ENCODE measurements at regions not wholly inside any gene's neighbourhood (a gene's known extent, or its start where the extent isn't known, plus 50 kb on each side); places are given as distances from the start of the nearest gene placed in this dataset.

DNA sequence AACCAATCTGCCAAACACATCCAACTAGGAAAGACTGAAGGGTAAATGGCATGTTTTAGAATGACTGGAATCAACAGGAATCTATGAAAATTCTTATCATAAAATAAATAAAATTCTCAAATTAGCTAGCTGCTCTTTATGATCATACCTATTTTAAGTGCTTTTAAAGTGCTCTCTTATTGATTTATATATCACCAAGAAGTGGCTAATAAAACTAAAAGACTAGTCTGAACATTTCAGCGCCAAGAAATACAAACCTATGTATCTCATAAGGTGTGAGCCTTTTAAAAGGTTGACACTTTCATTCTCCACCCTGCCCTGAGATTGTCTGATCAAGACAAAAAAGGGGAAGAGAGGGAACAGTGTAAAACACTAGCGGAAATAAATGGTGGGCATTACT, 136.8 kb upstream of the ARHGAP42 start:
- no peak for DNase-seq
- no peaks in the 10 kb centered on the region for H3K27me3 Mint-ChIP-seq
- H3K36me3 Mint-ChIP-seq (ENCODE audit: low read depth) = no peaks in the 10 kb centered on the region
- no peak overlapping the region for H3K27ac Mint-ChIP-seq
- no peaks in the 10 kb centered on the region for H3K9me3 ChIP-seq (ENCODE audit: control insufficient read depth, low read length, poor library complexity, severe bottlenecking)
- no peaks in the 10 kb centered on the region for H3K4me1 Mint-ChIP-seq
- H3K4me3 Mint-ChIP-seq = no peak overlapping the region
- ATAC-seq = no peak

DNA sequence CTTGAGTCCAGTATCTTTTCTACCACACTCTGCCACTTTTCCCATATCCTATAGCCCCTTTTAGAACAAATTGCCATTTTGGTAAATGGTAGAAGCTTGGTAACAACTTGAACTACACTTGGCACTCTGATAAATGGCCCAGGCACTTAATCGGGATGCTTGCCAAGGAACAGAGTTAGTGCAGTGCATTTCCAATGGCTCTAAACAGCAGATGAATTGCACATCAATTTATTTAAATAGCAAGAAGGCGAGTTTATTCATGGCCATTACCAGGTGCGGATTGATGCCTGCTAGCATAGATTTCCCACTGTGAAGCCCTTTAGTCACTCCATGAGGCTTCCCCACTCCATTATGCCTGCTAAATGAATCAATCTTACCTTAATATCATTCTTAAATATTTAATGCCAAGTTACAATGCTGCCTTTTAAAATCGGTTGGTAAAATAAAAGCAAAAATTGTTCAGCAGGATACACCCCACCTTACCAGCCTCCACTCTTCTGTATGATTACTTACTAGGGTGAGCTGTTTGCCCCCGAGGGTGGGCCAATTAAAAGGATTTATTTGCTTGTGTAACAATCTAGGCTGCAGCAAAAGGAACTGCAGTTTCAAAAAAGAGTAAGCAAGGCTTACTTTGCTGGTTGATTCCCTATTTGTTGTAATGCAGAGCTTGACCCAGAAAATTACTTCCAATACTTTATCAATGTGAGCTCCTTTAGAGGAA, 136.0 kb upstream of the ARHGAP42 start:
- no peaks in the 10 kb centered on the region for H3K36me3 Mint-ChIP-seq (ENCODE audit: low read depth)
- no peaks in the 10 kb centered on the region for H3K27me3 Mint-ChIP-seq
- no peak overlapping the region for H3K27ac Mint-ChIP-seq

DNA sequence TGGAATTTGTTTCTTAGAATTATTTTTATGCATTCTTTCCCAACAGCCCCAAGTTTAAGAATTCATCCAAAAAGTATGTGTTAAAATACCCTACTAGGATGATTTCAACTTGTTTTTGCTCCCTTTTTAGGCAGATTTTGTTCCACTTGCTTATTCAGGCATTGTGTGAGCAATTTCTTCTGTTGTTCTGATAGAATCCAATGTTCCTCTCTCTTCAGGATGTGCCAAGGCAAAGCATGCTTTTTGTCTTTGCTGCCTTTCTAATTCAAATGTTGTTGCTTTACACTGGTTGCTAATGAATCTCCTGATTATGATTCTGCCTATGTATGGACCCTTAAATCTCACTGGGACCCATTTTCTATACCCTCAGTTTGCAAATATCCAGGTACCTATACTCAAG, 131.2 kb upstream of the ARHGAP42 start:
- no peak for DNase-seq
- Mint-ChIP-seq H3K27me3 (no peaks in the 10 kb centered on the region), H3K27ac (no peak overlapping the region), H3K36me3 (ENCODE audit: low read depth) (no peaks in the 10 kb centered on the region), H3K4me3 (no peak overlapping the region), H3K4me1 (no peaks in the 10 kb centered on the region)
- H3K9me3 ChIP-seq (ENCODE audit: control insufficient read depth, low read length, poor library complexity, severe bottlenecking) = no peaks in the 10 kb centered on the region
- no peak for ATAC-seq

More for the DNA sequence above, 136.0 kb upstream of the ARHGAP42 start:
- Mint-ChIP-seq H3K4me1 (no peaks in the 10 kb centered on the region), H3K4me3 (no peak overlapping the region)
- no peak for ATAC-seq
- DNase-seq = no peak
- no peaks in the 10 kb centered on the region for H3K9me3 ChIP-seq (ENCODE audit: control insufficient read depth, low read length, poor library complexity, severe bottlenecking)

DNA sequence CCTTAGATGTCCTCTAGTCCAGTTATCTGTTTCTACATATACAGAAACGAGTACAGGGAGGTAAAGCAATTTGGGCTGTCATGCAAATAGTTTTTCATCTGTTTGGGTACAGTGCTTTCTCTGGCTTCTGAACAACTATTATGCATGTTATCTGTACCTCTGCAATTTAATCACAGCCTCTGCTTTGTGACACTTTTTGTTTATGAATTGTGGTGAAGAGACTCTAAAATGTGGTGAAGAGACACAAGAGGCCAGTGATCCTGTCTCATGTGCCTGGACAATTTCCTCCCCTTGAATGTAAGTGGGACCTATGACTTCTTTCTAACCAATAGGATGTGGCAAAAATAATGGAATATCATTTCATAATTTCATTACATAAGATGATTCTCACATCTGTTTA, 130.3 kb upstream of the ARHGAP42 start:
- no peak for ATAC-seq
- Mint-ChIP-seq H3K27ac (no peak overlapping the region), H3K4me3 (no peak overlapping the region), H3K36me3 (ENCODE audit: low read depth) (no peaks in the 10 kb centered on the region), H3K4me1 (no peaks in the 10 kb centered on the region), H3K27me3 (no peaks in the 10 kb centered on the region)
- no peaks in the 10 kb centered on the region for H3K9me3 ChIP-seq (ENCODE audit: control insufficient read depth, low read length, poor library complexity, severe bottlenecking)
- DNase-seq = no peak

DNA sequence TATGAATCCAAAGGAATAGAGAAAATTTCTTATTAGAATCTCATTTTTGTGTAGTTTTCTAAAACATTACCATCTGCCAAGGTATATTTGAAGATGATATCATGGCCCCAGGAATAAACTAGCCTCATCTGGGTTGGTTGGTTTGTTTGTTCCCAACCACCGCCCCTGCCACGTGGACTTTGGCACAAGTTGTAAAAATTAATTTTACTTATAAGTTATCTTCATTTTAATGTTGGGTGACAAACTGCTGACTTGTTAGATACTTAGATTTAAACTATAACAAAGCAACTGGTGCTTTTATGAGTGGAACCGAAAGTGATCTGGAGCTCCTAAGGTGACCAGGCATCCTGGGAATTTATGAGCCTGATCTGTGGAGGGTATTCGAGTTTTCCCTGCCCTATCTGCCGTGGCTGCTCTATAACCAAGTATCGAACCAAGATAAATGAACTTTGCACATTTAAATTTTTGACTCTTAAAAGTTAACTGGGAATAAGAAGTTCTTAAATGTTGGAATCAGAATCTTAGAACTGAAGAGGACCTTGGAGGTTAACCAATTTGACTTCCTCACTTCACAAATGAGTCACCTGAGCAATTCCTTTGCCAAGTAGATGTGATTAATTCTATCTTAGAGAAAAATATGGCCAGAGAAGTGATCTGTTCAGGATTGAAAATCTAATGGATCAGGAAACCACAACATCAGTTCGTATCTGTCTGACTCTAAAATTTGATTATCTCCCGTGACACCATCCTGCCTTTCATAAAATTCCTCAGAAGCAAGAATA, 129.1 kb upstream of the ARHGAP42 start:
- DNase-seq (no peak), ATAC-seq (no peak)
- H3K4me1 Mint-ChIP-seq = no peaks in the 10 kb centered on the region
- H3K27me3 Mint-ChIP-seq = no peaks in the 10 kb centered on the region
- no peak overlapping the region for H3K27ac Mint-ChIP-seq
- no peaks in the 10 kb centered on the region for H3K9me3 ChIP-seq (ENCODE audit: control insufficient read depth, low read length, poor library complexity, severe bottlenecking)
- H3K4me3 Mint-ChIP-seq = no peak overlapping the region
- no peaks in the 10 kb centered on the region for H3K36me3 Mint-ChIP-seq (ENCODE audit: low read depth)

DNA sequence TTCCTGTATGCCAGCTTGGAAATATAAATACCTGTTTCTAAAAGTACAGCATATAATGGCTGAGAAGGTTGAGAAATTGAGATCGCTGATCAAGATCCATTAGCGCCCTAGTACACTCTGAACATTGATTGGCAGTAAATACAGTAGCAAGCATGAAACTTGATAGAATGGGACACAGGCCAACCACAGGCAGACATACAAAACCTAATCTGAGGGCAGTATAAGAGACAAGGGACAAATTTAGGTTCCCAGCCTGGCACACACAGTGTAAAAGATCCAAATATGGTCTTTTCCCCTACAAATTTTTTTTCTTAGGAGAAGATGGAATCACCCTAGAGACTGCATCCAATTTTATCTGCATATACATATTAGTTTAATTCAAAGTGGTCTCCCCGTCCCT, 126.5 kb upstream of the ARHGAP42 start:
- ATAC-seq = no peak
- H3K4me3 Mint-ChIP-seq = no peak overlapping the region
- no peak overlapping the region for H3K27ac Mint-ChIP-seq
- no peaks in the 10 kb centered on the region for H3K27me3 Mint-ChIP-seq
- H3K36me3 Mint-ChIP-seq (ENCODE audit: low read depth) = no peaks in the 10 kb centered on the region
- H3K4me1 Mint-ChIP-seq = no peaks in the 10 kb centered on the region
- H3K9me3 ChIP-seq (ENCODE audit: control insufficient read depth, low read length, poor library complexity, severe bottlenecking) = no peaks in the 10 kb centered on the region
- DNase-seq = no peak

DNA sequence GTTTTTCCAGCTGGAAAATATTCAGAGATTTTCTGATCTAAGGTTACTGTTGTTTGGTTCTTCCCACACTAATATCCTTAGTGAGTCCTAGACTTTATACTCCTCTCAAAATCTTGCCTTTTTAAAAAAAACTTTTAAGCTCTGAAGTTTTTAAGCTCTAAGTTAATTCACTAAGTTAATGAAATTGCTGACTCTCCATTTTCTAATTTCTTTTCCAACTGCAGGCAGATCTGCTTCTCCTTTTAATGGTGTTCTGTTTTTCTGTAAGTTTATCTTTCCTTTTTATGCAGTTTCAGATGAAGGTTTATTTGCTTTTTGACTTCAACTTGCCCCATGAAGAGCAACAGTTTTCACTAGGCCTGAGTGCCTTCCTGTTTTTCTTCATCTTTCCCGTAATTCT, 125.8 kb upstream of the ARHGAP42 start:
- DNase-seq (no peak), ATAC-seq (no peak)
- H3K4me3 Mint-ChIP-seq = no peak overlapping the region
- H3K27me3 Mint-ChIP-seq = no peaks in the 10 kb centered on the region
- H3K36me3 Mint-ChIP-seq (ENCODE audit: low read depth) = no peaks in the 10 kb centered on the region
- no peaks in the 10 kb centered on the region for H3K4me1 Mint-ChIP-seq
- H3K9me3 ChIP-seq (ENCODE audit: control insufficient read depth, low read length, poor library complexity, severe bottlenecking) = no peaks in the 10 kb centered on the region
- H3K27ac Mint-ChIP-seq = no peak overlapping the region

DNA sequence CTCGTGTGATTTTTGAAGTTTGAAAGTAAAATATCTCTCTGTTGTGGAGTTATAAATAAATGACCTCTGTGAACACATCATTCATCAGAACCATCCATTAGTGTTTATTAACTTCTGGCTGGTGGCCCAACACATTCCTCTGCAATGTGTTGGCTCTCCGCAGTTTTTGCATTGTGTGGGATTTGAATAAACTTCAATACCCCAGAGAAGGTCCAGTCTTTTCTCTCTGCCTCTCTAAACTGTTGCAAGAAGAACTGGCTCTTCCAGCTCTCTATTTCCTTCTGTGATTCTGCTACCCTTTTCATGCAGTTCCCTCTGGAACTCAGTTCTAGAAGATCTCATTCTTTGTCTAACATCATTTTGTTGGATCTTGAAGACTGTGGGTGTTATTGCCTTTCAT, 125.0 kb upstream of the ARHGAP42 start:
- DNase-seq = no peak
- Mint-ChIP-seq H3K36me3 (ENCODE audit: low read depth) (no peaks in the 10 kb centered on the region), H3K27me3 (no peaks in the 10 kb centered on the region), H3K4me3 (no peak overlapping the region), H3K27ac (no peak overlapping the region), H3K4me1 (no peaks in the 10 kb centered on the region)
- H3K9me3 ChIP-seq (ENCODE audit: control insufficient read depth, low read length, poor library complexity, severe bottlenecking) = no peaks in the 10 kb centered on the region
- no peak for ATAC-seq

DNA sequence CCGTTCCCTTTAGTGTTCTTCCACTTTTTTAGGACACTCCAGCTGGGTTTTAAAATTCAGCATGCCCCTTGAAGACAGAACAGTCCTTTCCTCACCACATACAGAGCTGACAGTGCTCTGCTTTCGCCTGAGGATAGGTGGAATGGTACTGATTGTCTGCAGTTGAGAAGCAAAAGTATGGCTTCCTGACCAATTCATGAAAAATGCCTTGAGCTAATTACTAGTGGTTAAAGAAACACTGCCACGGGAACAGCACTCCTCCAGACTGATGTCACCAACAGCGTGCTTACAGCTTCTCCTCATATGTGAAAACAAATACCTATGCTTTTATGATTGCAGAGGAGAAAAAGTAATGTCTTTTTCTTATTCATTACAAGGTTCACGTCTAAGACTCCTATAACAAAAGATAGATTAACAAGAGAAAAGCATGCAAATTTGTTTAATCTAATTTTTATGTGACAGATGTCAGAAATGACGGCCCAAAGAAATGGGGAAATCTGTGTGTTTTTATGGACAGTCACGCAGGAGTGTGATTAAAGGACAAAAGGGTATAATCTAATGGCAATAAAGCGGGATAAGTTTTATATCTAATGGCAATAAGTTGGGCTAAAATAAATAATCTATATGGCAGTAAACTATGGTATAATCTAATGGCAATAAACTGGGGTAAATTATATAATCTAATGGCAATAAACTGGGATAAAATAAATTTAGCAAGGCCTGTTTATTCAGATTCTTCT, 123.4 kb upstream of the ARHGAP42 start:
- no peaks in the 10 kb centered on the region for H3K27me3 Mint-ChIP-seq
- no peak overlapping the region for H3K27ac Mint-ChIP-seq
- ATAC-seq = no peak
- DNase-seq = no peak
- H3K9me3 ChIP-seq (ENCODE audit: control insufficient read depth, low read length, poor library complexity, severe bottlenecking) = no peaks in the 10 kb centered on the region
- H3K4me1 Mint-ChIP-seq = no peaks in the 10 kb centered on the region
- H3K4me3 Mint-ChIP-seq = no peak overlapping the region
- no peaks in the 10 kb centered on the region for H3K36me3 Mint-ChIP-seq (ENCODE audit: low read depth)

GRCh38 chr11:100573911-100574513, 113.1 kb upstream of the ARHGAP42 start:
- no peaks in the 10 kb centered on the region for H3K27me3 Mint-ChIP-seq
- H3K36me3 Mint-ChIP-seq (ENCODE audit: low read depth) = no peaks in the 10 kb centered on the region
- H3K9me3 ChIP-seq (ENCODE audit: control insufficient read depth, low read length, poor library complexity, severe bottlenecking) = no peaks in the 10 kb centered on the region
- H3K27ac Mint-ChIP-seq = no peak overlapping the region
- DNase-seq (no peak), ATAC-seq (no peak)
- no peak overlapping the region for H3K4me3 Mint-ChIP-seq
- H3K4me1 Mint-ChIP-seq = no peaks in the 10 kb centered on the region

DNA sequence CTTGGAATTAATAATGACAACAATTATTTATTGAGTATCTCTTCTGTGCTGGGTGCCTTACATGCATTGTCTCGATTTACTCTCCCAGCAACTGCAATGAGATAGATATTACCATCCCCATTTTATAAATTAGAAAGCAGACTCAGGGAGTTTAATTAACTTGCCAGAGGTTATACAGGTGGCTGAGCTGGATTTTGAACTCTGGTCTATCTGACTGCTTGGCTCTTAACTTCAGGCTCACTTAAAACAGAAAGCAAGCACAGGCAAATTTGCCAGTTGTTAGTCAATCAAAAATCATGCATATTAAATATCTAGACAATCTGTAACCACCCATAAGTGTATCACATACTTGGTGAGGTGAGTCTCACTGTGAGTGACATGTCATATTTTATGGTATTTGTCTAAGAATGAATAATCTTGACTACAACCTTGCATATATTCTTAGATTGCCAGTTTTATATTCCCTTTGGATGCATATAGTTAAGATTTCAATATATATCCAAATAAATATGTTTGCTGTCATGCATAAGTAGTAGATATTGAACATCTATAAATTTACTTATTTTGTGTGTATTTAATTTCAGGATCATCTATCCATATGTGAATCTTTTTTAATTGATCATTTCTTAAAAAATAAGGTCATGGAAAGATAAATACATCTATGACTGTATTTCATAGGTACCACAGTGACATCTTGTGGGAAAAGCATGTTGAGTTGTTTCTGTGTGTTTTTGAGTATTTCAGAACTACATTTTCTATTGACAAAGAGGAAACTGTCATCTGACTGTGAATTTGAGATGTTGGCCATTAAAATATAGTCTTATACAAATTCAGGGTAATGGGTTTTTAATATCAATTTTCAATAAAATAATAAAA, 112.0 kb upstream of the ARHGAP42 start:
- H3K9me3 ChIP-seq (ENCODE audit: control insufficient read depth, low read length, poor library complexity, severe bottlenecking) = no peaks in the 10 kb centered on the region
- Mint-ChIP-seq H3K36me3 (ENCODE audit: low read depth) (no peaks in the 10 kb centered on the region), H3K4me3 (no peak overlapping the region), H3K4me1 (no peaks in the 10 kb centered on the region), H3K27ac (no peak overlapping the region), H3K27me3 (no peaks in the 10 kb centered on the region)
- no peak for DNase-seq
- ATAC-seq = no peak

- no peaks in the 10 kb centered on the region for H3K27me3 Mint-ChIP-seq
- H3K9me3 ChIP-seq (ENCODE audit: control insufficient read depth, low read length, poor library complexity, severe bottlenecking) = no peaks in the 10 kb centered on the region
- no peak for ATAC-seq
- H3K4me3 Mint-ChIP-seq = no peak overlapping the region
- no peak overlapping the region for H3K27ac Mint-ChIP-seq
- H3K36me3 Mint-ChIP-seq (ENCODE audit: low read depth) = no peaks in the 10 kb centered on the region
- DNase-seq = no peak
- H3K4me1 Mint-ChIP-seq = no peaks in the 10 kb centered on the region
Measured at GRCh38 chr11:100575860-100576717, 111.0 kb upstream of the ARHGAP42 start.

All from T-helper 17 cell (primary cell).